ENCODE measurements at regions not wholly inside any gene's neighbourhood (a gene's known extent, or its start where the extent isn't known, plus 50 kb on each side); places are given as distances from the start of the nearest gene placed in this dataset.

GRCh38 chr6:14350210-14350609 is 232.6 kb downstream of the CD83 start:
- no peak for TF ChIP-seq CTCF (IDR thresholded peaks at IDR 0.05; ENCODE audit: unreplicated experiment)
- Mint-ChIP-seq H3K27me3 (ENCODE audit: unreplicated experiment) (no peaks in the 10 kb centered on the region), H3K27ac (ENCODE audit: unreplicated experiment) (no peak overlapping the region), H3K4me3 (ENCODE audit: low read depth, unreplicated experiment) (no peak overlapping the region), H3K9me3 (ENCODE audit: low read depth, unreplicated experiment) (no peaks in the 10 kb centered on the region), H3K4me1 (ENCODE audit: low read depth, unreplicated experiment) (no peaks in the 10 kb centered on the region), H3K36me3 (ENCODE audit: insufficient read depth, unreplicated experiment) (peaks cover 4% of the 10 kb centered on the region)
- CTCF ChIA-PET = no interaction called here
- DNase-seq = no peak
- intact Hi-C loops (cut with micrococcal nuclease; ENCODE audit: unreplicated experiment) = no loop called here
- BruUV-seq (replicated peaks) = no TSS peak

- BruUV-seq (replicated peaks) = no TSS peak
- H3K4me3 Mint-ChIP-seq (ENCODE audit: low read depth, unreplicated experiment) = no peak overlapping the region
- H3K27me3 Mint-ChIP-seq (ENCODE audit: unreplicated experiment) = peaks cover 3% of the 10 kb centered on the region
- H3K27ac Mint-ChIP-seq (ENCODE audit: unreplicated experiment) = no peak overlapping the region
- H3K4me1 Mint-ChIP-seq (ENCODE audit: low read depth, unreplicated experiment) = no peaks in the 10 kb centered on the region
- H3K36me3 Mint-ChIP-seq (ENCODE audit: insufficient read depth, unreplicated experiment) = peaks cover 4% of the 10 kb centered on the region
- intact Hi-C loops (cut with micrococcal nuclease; ENCODE audit: unreplicated experiment) = no loop called here
- no peak for TF ChIP-seq CTCF (IDR thresholded peaks at IDR 0.05; ENCODE audit: unreplicated experiment)
- no peak for DNase-seq
- H3K9me3 Mint-ChIP-seq (ENCODE audit: low read depth, unreplicated experiment) = no peaks in the 10 kb centered on the region
- CTCF ChIA-PET = no interaction called here
Observed at GRCh38 chr6:14353281-14353680, 235.7 kb downstream of the CD83 start.

GRCh38 chr6:14353798-14354197 is 236.2 kb downstream of the CD83 start:
- DNase-seq = no peak
- BruUV-seq (replicated peaks) = no TSS peak
- CTCF ChIA-PET = no interaction called here
- TF ChIP-seq CTCF (IDR thresholded peaks at IDR 0.05; ENCODE audit: unreplicated experiment) = no peak
- Mint-ChIP-seq H3K36me3 (ENCODE audit: insufficient read depth, unreplicated experiment) (no peaks in the 10 kb centered on the region), H3K27ac (ENCODE audit: unreplicated experiment) (no peak overlapping the region), H3K27me3 (ENCODE audit: unreplicated experiment) (peaks cover 8% of the 10 kb centered on the region), H3K9me3 (ENCODE audit: low read depth, unreplicated experiment) (peaks cover 2% of the 10 kb centered on the region), H3K4me3 (ENCODE audit: low read depth, unreplicated experiment) (no peak overlapping the region), H3K4me1 (ENCODE audit: low read depth, unreplicated experiment) (no peaks in the 10 kb centered on the region)
- intact Hi-C loops (cut with micrococcal nuclease; ENCODE audit: unreplicated experiment) = no loop called here

- H3K27me3 Mint-ChIP-seq (ENCODE audit: unreplicated experiment) = peaks cover 13% of the 10 kb centered on the region
- no peak for TF ChIP-seq CTCF (IDR thresholded peaks at IDR 0.05; ENCODE audit: unreplicated experiment)
- no peaks in the 10 kb centered on the region for H3K36me3 Mint-ChIP-seq (ENCODE audit: insufficient read depth, unreplicated experiment)
- no peak overlapping the region for H3K27ac Mint-ChIP-seq (ENCODE audit: unreplicated experiment)
- intact Hi-C loops (cut with micrococcal nuclease; ENCODE audit: unreplicated experiment) = no loop called here
- BruUV-seq (replicated peaks) = no TSS peak
- no peak overlapping the region for H3K4me3 Mint-ChIP-seq (ENCODE audit: low read depth, unreplicated experiment)
- CTCF ChIA-PET = no interaction called here
- H3K9me3 Mint-ChIP-seq (ENCODE audit: low read depth, unreplicated experiment) = peaks cover 2% of the 10 kb centered on the region
- H3K4me1 Mint-ChIP-seq (ENCODE audit: low read depth, unreplicated experiment) = no peaks in the 10 kb centered on the region
- DNase-seq = peak; percentile 19
Observed at GRCh38 chr6:14354919-14355572, 237.5 kb downstream of the CD83 start.
